ENCODE measurements at regions not wholly inside any gene's neighbourhood (a gene's known extent, or its start where the extent isn't known, plus 50 kb on each side); places are given as distances from the start of the nearest gene placed in this dataset.
A peak's percentile ranks its signal among the peaks of the same experiment; 100 is the strongest.

DNA sequence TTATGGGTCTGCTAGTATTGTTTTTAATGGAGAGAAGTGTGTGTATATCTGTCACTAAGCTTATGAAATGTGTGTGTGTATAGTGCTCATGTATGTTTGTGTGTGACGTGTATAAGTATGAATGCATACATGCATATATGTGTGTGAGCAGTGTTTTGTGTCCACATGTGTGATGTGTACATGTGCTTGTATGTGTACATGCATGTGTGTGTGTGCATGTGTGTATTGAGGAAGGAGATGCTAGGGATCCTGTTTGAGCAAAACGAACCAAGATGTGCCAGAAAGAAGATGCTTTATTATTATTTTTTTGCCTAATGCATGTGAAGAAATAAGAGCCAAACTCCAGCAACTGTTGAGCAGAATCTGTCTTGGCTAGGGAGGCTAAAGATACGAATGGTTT is 301.3 kb upstream of the SKOR2 start:
- Histone ChIP-seq H3K36me3 (ENCODE audit: control insufficient read depth in 2 of 2, extremely low read depth in 1 of 2, insufficient read depth in 2 of 2, low read length in 2 of 2) (no peaks in the 10 kb centered on the region), H3K9me1 (replicated peaks; ENCODE audit: control insufficient read depth, extremely low read depth, insufficient read depth, low read length) (no peaks in the 10 kb centered on the region), H2AFZ (ENCODE audit: low read depth, low read length) (no peak overlapping the region), H3K4me2 (ENCODE audit: insufficient read depth, low read length) (no peak overlapping the region), H3K4me1 (ENCODE audit: control insufficient read depth, extremely low read depth, insufficient read depth, low read length) (no peaks in the 10 kb centered on the region), H3K4me3 (replicated peaks in 1 of 3; ENCODE audit: insufficient read depth in 1 of 3, low read depth in 1 of 3, low read length in 3 of 3) (no peak overlapping the region), H3K9ac (replicated peaks; ENCODE audit: extremely low read depth, insufficient read depth, low read length) (no peak overlapping the region), H3K27ac (ENCODE audit: insufficient read depth, low read depth, low read length) (no peak overlapping the region), H3K79me2 (ENCODE audit: control insufficient read depth, insufficient read depth, low read length) (no peaks in the 10 kb centered on the region), H3K27me3 (ENCODE audit: control insufficient read depth in 2 of 2, insufficient read depth in 2 of 2, low read length in 2 of 2) (no peaks in the 10 kb centered on the region), H4K20me1 (replicated peaks; ENCODE audit: control insufficient read depth, extremely low read depth, insufficient read depth, low read length) (no peaks in the 10 kb centered on the region), H3K9me3 (replicated peaks; ENCODE audit: control insufficient read depth, insufficient read depth, low read length) (no peaks in the 10 kb centered on the region)
- POLR2A ChIA-PET = no interaction called here
- BruUV-seq (replicated peaks) = no TSS peak
- dilution Hi-C loops (cut with MboI; ENCODE audit: extremely low pct_ligation_motif_present, low sequenced_read_pairs) = no loop called here
- CTCF ChIA-PET = no interaction called here
- DNase-seq (ENCODE audit: low read depth, low spot score) (no peak), FAIRE-seq (no peak)
- TF ChIP-seq, protein P1, sequence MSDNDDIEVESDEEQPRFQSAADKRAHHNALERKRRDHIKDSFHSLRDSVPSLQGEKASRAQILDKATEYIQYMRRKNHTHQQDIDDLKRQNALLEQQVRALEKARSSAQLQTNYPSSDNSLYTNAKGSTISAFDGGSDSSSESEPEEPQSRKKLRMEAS (IDR thresholded peaks at IDR 0.05; ENCODE audit: insufficient read depth, insufficient read length) = peak; percentile 4
- TF ChIP-seq FOS (IDR thresholded peaks at IDR 0.05; ENCODE audit: borderline replicate concordance, insufficient read depth, low read length) (no peak), MYC (IDR thresholded peaks at IDR 0.05; ENCODE audit: low read depth, low read length) (no peak), JUN (IDR thresholded peaks at IDR 0.05; ENCODE audit: borderline replicate concordance, insufficient read depth, insufficient read length, low read depth) (no peak), GATA2 (IDR thresholded peaks at IDR 0.05; ENCODE audit: insufficient read depth, insufficient read length, low read depth, low read length) (no peak), POLR2A (IDR thresholded peaks at IDR 0.05; ENCODE audit: low read depth, low read length) (no peak), POLR2AphosphoS5 (IDR thresholded peaks at IDR 0.05; ENCODE audit: insufficient read depth, low read depth, low read length) (no peak)
- TF ChIP-seq, protein P2, sequence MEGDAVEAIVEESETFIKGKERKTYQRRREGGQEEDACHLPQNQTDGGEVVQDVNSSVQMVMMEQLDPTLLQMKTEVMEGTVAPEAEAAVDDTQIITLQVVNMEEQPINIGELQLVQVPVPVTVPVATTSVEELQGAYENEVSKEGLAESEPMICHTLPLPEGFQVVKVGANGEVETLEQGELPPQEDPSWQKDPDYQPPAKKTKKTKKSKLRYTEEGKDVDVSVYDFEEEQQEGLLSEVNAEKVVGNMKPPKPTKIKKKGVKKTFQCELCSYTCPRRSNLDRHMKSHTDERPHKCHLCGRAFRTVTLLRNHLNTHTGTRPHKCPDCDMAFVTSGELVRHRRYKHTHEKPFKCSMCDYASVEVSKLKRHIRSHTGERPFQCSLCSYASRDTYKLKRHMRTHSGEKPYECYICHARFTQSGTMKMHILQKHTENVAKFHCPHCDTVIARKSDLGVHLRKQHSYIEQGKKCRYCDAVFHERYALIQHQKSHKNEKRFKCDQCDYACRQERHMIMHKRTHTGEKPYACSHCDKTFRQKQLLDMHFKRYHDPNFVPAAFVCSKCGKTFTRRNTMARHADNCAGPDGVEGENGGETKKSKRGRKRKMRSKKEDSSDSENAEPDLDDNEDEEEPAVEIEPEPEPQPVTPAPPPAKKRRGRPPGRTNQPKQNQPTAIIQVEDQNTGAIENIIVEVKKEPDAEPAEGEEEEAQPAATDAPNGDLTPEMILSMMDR (IDR thresholded peaks at IDR 0.05; ENCODE audit: extremely low read depth in 1 of 2, insufficient read depth in 1 of 2, low read depth in 1 of 2, low read length in 2 of 2) = no peak
- intact Hi-C loops (cut with micrococcal nuclease) = no loop called here
